HCT116 (cell line): ENCODE measurements at regions not wholly inside any gene's neighbourhood (a gene's known extent, or its start where the extent isn't known, plus 50 kb on each side); places are given as distances from the start of the nearest gene placed in this dataset.

Source experiments
- CTCF ChIP-seq, 3 experiments: fragments of 200-600 bp in 1 of 3; sonication (generic) in 1 of 3; IDR thresholded peaks in 2 of 3; conservative IDR thresholded peaks in 1 of 3; 2 replicates each; pipeline ENCODE4 v1.5.1; 2012 to 2017; ENCODE audit warnings: low read depth in 2 of 3, low read length in 2 of 3, antibody characterized with exemption in 1 of 3, borderline replicate concordance in 1 of 3, control low read depth in 1 of 3, mild to moderate bottlenecking in 1 of 3, mixed read lengths in 1 of 3, mixed run types in 1 of 3, moderate library complexity in 1 of 3; ENCODE audit not compliant: insufficient read depth in 1 of 3
- EZH2 ChIP-seq: fragments of 200-600 bp; sonication (generic); IDR thresholded peaks from 2 replicates; pipeline ENCODE4 v1.6.1; 2017; ENCODE audit warnings: antibody characterized with exemption, mixed run types
- EZH2phosphoT487 ChIP-seq: fragments of 200-600 bp; IDR thresholded peaks from 2 replicates; pipeline ENCODE4 v1.6.1; 2018; ENCODE audit warnings: antibody characterized with exemption, borderline replicate concordance
- JUND ChIP-seq: IDR thresholded peaks from 2 replicates; pipeline ENCODE4 v1.6.1; 2012
- POLR2A ChIP-seq: IDR thresholded peaks from 2 replicates; pipeline ENCODE4 v1.7.0; 2011; ENCODE audit warnings: borderline replicate concordance; ENCODE audit not compliant: insufficient read depth, insufficient read length; ENCODE audit errors: extremely low read depth
- RAD21 ChIP-seq: IDR thresholded peaks from 2 replicates; pipeline ENCODE4 v1.6.1; 2012; ENCODE audit warnings: low read depth, mild to moderate bottlenecking
- SRF ChIP-seq: IDR thresholded peaks from 2 replicates; pipeline ENCODE4 v1.6.1; 2012; ENCODE audit warnings: low read depth

- TF ChIP-seq EZH2phosphoT487 = no peak
- no peak for TF ChIP-seq POLR2A
- no peak for TF ChIP-seq CTCF (IDR thresholded peaks at IDR 0.05 in 2 of 3, conservative IDR thresholded peaks at IDR 0.05 in 1 of 3; ENCODE audit: borderline replicate concordance in 1 of 3, insufficient read depth in 1 of 3, low read depth in 2 of 3, low read length in 2 of 3)
- no peak for TF ChIP-seq RAD21
- no peak for TF ChIP-seq EZH2
- no peak for TF ChIP-seq JUND
- no peak for TF ChIP-seq SRF
Observed at GRCh38 chrX:68994135-68994890, 165.5 kb downstream of the EFNB1 start.
